ENCODE measurements at regions not wholly inside any gene's neighbourhood (a gene's known extent, or its start where the extent isn't known, plus 50 kb on each side); places are given as distances from the start of the nearest gene placed in this dataset.

GRCh38 chr4:43882470-43882869 lies 566.1 kb downstream of the KCTD8 start:
- Mint-ChIP-seq H3K27ac (ENCODE audit: low read depth, unreplicated experiment) (no peak overlapping the region), H3K4me3 (ENCODE audit: unreplicated experiment) (no peak overlapping the region), H3K4me1 (ENCODE audit: insufficient read depth, unreplicated experiment) (peaks cover 6% of the 10 kb centered on the region), H3K9me3 (ENCODE audit: unreplicated experiment) (no peaks in the 10 kb centered on the region), H3K27me3 (ENCODE audit: insufficient read depth, unreplicated experiment) (no peaks in the 10 kb centered on the region), H3K36me3 (ENCODE audit: insufficient read depth, unreplicated experiment) (no peaks in the 10 kb centered on the region)
- TF ChIP-seq CTCF (IDR thresholded peaks at IDR 0.05; ENCODE audit: unreplicated experiment): no peak
- POLR2A ChIA-PET: no interaction called here
- CTCF ChIA-PET: no interaction called here
- BruUV-seq (replicated peaks): no TSS peak
- intact Hi-C loops (cut with micrococcal nuclease): no loop called here
- DNase-seq (ENCODE audit: unreplicated experiment): peak; percentile 1

- POLR2A ChIA-PET: no interaction called here
- BruUV-seq (replicated peaks): no TSS peak
- H3K27me3 Mint-ChIP-seq (ENCODE audit: insufficient read depth, unreplicated experiment): no peaks in the 10 kb centered on the region
Observed at GRCh38 chr4:43886196-43886595, 562.4 kb downstream of the KCTD8 start.

GRCh38 chr4:43898836-43899235 lies 549.8 kb downstream of the KCTD8 start:
- no TSS peak for BruUV-seq (replicated peaks)
- CTCF ChIA-PET: no interaction called here
- no peak for TF ChIP-seq CTCF (IDR thresholded peaks at IDR 0.05; ENCODE audit: unreplicated experiment)
- POLR2A ChIA-PET: no interaction called here
- Mint-ChIP-seq H3K4me1 (ENCODE audit: insufficient read depth, unreplicated experiment) (peaks cover 5% of the 10 kb centered on the region), H3K36me3 (ENCODE audit: insufficient read depth, unreplicated experiment) (no peaks in the 10 kb centered on the region), H3K4me3 (ENCODE audit: unreplicated experiment) (no peak overlapping the region), H3K27ac (ENCODE audit: low read depth, unreplicated experiment) (no peak overlapping the region), H3K9me3 (ENCODE audit: unreplicated experiment) (peaks cover 21% of the 10 kb centered on the region), H3K27me3 (ENCODE audit: insufficient read depth, unreplicated experiment) (no peaks in the 10 kb centered on the region)
- intact Hi-C loops (cut with micrococcal nuclease): no loop called here
- DNase-seq (ENCODE audit: unreplicated experiment): no peak

More at GRCh38 chr4:43886196-43886595, 562.4 kb downstream of the KCTD8 start:
- H3K4me3 Mint-ChIP-seq (ENCODE audit: unreplicated experiment): no peak overlapping the region
- TF ChIP-seq CTCF (IDR thresholded peaks at IDR 0.05; ENCODE audit: unreplicated experiment): no peak
- peak overlapping the region; percentile 14 for H3K27ac Mint-ChIP-seq (ENCODE audit: low read depth, unreplicated experiment)
- intact Hi-C loops (cut with micrococcal nuclease): no loop called here
- CTCF ChIA-PET: no interaction called here
- no peak for DNase-seq (ENCODE audit: unreplicated experiment)
- H3K36me3 Mint-ChIP-seq (ENCODE audit: insufficient read depth, unreplicated experiment): no peaks in the 10 kb centered on the region
- H3K4me1 Mint-ChIP-seq (ENCODE audit: insufficient read depth, unreplicated experiment): peaks cover 6% of the 10 kb centered on the region
- no peaks in the 10 kb centered on the region for H3K9me3 Mint-ChIP-seq (ENCODE audit: unreplicated experiment)

GRCh38 chr4:43903456-43903855 lies 545.2 kb downstream of the KCTD8 start:
- H3K27ac Mint-ChIP-seq (ENCODE audit: low read depth, unreplicated experiment): no peak overlapping the region
- H3K9me3 Mint-ChIP-seq (ENCODE audit: unreplicated experiment): no peaks in the 10 kb centered on the region
- no peak overlapping the region for H3K4me3 Mint-ChIP-seq (ENCODE audit: unreplicated experiment)
- no peaks in the 10 kb centered on the region for H3K27me3 Mint-ChIP-seq (ENCODE audit: insufficient read depth, unreplicated experiment)
- no peak for DNase-seq (ENCODE audit: unreplicated experiment)
- BruUV-seq (replicated peaks): no TSS peak
- intact Hi-C loops (cut with micrococcal nuclease): no loop called here
- no peaks in the 10 kb centered on the region for H3K36me3 Mint-ChIP-seq (ENCODE audit: insufficient read depth, unreplicated experiment)
- TF ChIP-seq CTCF (IDR thresholded peaks at IDR 0.05; ENCODE audit: unreplicated experiment): no peak
- CTCF ChIA-PET: no interaction called here
- H3K4me1 Mint-ChIP-seq (ENCODE audit: insufficient read depth, unreplicated experiment): peaks cover 5% of the 10 kb centered on the region
- POLR2A ChIA-PET: no interaction called here
